Inferior parietal cortex (tissue), 1 donor: ENCODE measurements at regions not wholly inside any gene's neighbourhood (a gene's known extent, or its start where the extent isn't known, plus 50 kb on each side); places are given as distances from the start of the nearest gene placed in this dataset.

Source experiments
- DNase-seq: peaks from one replicate; pipeline ENCODE4 v3.0.0-alpha.2; 2016; ENCODE audit errors: extremely low spot score

DNA sequence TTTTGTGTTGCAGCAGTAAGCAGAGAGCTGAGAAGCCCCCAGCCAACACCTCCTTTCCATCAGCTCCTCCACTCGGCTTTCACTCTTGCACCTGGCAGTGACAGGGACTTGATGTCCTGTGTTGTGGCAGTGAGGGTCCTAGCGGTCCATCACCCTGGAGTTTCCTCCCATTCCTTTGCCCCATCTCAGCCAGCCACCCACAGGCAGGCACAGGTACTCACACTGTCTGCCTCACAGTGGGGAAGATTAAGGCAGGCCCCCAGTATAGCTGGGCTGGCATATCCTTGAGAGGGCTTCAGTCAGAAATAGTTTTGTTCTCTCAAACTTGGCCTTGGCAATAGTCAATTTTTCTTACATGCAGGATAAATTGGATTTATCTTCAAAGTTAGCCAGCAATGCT lies 362.7 kb downstream of the GADD45G start:
- no peak for DNase-seq

DNA sequence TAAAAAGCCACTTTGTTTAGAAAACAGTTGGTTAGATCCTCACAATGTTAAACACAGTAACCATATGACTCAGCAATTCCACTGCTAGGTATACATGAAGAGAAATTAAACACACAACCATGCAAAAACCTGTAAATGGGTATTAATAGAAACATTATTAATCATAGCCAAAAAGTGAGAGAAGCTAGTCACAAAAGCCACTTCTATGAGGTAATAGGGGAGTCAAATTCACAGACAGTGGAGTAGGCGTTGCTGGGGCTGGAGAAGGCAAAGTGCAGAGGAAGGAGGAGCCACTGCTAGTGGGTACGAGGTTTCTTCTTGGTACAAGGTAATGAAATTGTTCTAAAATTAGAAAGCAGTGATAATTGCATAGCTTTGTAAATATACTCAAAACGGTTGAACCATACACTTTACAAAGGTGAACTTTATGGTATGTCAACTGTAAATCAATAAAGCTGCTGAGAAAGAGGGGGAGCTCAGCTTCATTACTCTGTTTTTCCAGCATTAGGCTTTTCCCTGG lies 364.4 kb downstream of the GADD45G start:
- no peak for DNase-seq

DNA sequence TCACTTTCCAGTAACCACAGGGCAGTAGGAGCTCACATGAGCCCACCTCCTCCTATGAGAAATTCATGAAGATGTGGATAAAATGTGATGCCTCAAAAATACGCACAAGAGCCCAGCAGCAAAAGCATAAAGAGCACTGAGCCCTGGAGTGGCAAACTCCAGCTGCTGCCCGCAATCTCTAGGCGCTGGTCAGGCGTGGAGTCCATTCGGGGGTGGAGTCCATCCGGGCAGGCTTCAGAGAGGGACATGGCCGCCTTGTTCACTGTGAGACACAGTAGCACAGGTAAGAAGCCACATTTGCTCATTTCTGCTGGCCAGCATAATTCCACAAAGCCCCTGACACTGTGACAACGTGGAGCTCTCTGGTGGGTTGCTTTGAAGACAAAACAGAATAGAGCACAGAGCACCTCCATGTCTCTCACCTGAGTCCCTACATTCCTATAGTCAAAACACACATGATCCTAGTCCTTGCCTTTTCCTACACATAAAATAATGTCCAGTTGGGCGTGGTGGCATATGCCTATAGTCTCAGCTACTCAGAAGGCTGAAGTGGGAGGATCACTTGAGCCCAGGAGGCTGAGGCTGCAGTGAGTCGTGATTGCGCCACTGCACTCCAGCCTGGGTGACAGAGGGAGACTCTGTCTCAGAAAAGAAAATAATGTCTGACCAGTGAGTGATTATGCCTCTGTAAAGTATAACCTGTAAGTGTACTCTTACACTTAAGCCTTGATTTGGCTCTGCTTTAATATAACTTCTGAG lies 365.2 kb downstream of the GADD45G start:
- no peak for DNase-seq

DNA sequence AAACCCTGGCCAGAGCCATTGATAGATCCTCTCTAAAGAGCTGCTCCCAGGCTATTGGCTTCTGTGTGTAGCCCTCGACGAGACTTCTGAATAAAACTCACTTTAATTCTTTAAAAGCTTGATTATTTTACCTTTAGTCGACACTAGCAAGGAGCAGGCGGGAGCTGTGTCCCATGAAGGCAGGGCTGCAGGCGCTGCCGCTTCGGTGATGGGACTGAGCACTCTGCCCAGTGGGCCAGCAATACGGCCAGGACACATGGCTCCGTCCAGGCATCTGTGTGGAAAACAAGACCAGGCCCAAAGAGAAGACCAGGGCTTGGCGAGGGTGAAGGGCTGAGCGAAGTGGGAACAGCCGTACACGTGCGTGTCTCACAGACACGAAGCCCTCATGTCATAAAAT lies 365.9 kb downstream of the GADD45G start:
- no peak for DNase-seq

DNA sequence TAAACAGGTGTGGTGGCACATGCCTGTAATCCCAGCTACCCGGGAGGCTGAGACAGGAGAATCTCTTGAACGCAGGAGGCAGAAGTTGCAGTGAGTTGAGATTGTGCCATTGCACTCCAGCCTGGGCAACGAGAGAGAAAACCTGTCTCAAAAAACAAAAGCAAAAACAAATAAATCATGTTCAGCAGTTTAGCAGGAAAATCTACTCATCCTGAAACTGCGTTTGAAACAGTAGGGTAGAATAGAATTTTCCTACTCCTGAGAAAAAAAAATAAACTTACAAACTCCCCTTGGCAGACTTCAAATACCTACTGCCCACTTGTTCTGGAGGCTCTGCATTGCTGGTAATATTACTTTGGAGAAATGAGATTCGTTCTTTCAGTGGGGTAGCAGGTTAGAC lies 367.7 kb downstream of the GADD45G start:
- no peak for DNase-seq

DNA sequence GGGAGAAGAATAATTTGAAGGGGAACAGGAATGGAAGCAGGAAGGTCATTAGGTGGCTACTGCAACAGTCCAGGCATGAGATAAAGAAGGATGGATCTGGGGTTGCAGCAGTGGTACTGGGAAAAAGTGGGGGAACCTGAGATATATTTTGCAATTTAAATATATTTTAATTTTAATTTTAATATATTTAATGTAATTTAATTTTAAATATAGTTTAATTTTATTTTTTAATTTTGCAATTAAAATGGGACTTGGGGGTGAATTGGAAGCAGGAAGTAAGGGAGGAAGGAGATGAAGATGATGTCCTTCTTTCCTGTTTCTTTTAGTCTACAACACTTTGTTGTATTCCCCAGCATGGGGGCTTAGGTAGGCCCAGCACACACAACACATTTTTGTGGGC lies 369.8 kb downstream of the GADD45G start:
- no peak for DNase-seq

DNA sequence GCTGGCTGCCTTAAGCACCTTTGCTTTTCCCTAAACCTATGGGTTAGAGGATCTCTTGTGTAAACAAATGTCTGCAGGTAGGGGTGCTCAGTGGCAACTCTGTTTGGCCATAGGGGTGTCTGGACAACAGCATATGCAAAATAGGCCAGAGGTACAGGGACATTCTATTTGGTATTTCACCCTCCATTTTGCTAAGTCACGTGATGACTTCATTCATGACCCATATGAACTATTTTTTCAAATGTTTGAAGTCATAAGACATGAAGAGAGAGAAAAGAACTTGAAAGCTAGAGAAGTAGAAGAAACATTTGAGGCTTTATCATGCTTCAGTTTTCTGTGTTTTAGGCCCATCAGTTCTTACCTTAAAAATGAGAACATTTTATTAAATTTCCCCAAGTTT lies 370.2 kb downstream of the GADD45G start:
- no peak for DNase-seq

DNA sequence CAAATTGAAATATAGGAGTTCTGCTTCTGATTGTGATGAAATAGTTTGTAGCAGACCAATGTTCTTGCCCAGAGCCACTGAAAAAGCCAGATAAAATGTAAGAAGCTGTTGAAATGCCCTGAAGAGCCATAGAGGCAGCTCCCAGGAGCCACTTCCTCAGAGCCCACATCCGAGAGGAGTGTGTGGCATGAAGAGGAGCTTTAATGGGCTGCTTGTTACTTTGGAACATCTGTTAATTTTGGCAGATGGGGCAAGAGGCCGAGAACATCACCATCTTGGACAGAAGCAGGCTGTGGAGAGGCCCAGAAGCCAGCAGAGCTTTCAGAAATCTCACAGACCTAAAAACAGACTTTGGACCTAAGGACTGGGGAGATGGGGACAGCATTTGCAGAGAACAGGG lies 370.8 kb downstream of the GADD45G start:
- no peak for DNase-seq

DNA sequence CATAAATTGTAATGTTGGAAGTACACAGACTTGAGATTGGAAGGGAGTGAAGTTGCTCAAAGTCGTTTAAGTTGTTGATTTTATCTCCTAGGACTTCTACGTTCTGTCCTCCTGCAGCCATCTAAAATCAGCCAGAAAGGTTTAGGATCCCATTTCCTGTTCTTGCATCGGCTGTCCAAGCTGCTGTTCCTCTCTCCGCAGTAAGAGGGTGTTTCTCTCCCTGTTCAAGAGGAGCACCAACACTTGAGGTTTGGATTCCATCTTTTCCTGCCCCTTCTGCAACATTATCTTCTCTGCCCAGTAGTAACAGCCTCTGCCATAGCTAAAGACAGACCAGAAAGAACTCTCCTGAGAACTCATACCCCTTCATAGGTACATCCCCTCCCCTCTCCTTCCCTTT lies 373.4 kb downstream of the GADD45G start:
- DNase-seq: no peak

DNA sequence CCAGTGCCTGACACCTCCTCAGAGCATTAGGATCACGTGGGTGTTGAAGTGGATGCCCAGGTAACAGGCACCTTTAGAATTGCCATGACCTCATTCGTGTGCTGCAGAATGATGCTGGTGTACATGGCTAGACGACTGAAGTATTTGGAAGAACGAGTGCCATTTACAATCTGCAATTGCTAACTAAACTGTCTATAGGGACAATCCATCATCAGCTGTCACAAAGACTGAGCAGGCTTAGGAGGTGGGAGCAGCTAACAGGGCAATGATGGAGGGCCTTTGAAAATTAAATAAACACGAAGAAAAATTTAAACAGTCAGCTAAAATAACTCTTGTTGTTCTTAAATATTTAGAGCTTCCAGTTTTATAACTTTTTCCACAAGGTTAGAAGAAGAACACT lies 375.8 kb downstream of the GADD45G start:
- no peak for DNase-seq

DNA sequence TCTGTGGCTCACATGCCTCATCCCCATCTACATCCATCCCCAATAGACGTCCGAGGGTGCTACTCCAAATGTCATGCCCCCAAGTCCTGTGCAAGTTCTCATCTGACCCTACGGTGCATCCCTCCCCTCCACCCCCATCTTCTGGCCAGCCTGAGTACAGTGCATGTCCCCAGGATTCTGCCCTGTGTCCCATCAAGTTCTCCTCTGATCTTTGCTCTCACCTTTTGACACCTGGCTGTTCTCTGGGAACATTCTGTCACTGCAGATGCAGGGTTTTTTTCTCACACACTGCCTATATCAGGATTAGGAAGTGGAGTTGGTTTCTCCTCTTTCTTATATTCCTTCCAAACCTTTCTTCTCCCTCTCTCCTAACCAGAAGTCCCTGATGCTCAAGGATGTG lies 377.2 kb downstream of the GADD45G start:
- DNase-seq: no peak

DNA sequence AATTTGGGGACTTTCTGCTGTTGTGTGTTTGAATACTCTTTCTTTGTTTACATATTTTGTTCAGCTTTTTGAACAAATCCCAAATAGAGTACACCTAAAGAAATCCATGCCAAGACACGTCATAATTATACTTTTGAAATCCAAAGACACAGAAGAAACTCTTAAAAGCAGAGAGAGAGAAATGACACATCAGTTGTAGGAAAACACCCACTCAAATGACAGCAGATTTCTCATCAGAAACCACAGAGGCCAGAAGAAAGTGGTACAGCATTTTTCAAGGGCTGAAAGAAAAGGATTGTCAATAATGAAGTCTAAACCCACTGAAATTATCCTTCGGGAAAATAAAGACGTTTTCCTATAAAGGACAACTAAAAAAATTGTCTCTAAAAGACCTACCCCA lies 378.6 kb downstream of the GADD45G start:
- no peak for DNase-seq

DNA sequence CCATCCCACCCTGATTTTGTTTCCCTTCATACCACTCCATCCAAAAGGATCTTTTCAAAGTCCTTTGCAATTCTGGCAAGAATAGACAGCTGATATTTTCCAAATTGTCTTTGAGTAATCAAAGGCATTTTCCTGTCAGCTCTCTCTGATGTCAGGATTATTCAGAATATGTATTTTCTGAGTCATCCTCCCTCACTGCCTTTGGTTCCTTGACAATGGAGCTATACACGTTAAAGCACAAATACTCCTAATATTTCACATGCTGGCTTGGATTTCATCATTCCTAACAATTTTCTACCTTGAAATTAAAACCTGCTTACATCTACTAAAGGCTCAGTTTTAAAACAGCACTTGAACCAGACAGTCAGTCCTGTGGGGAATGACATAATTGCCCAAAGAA lies 379.4 kb downstream of the GADD45G start:
- DNase-seq: no peak

DNA sequence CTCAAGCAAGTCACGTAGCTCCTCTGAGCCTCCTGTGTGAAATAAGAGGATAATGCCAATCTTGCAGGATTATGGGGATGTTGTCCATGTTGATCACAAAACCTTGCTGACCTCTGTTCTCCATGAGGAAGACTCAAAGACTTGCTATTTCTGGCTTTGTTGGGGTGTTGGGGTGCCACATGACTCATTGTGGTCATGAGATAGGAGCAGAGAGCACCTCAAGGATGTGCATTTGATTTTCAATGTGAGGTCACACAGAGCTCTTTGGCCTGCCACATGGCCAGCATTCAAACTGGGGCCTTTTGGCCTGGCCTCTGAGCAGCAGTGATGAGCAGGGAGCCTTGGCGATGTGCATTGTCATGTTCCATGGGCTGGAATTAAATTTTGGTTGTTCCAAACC lies 380.3 kb downstream of the GADD45G start:
- DNase-seq: no peak

DNA sequence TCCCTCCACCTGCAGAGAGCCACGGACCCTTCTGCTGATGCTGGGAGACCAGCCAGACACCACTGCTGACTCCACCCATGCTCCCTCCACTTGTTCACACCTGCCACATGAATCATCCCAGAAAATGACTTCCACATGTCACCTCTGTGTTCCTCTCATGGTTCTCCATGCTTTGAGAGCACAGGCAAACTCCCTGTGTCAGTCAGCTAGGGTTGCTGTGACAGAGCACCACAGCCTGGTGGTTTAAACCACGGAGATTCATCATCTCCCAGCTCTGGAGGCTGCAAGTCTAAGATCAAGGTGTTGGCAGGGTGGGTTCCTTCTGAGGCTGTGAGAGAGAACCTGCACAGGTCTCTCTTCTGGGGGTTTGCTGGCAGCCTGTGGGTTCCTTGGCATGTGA lies 381.4 kb downstream of the GADD45G start:
- DNase-seq: no peak

DNA sequence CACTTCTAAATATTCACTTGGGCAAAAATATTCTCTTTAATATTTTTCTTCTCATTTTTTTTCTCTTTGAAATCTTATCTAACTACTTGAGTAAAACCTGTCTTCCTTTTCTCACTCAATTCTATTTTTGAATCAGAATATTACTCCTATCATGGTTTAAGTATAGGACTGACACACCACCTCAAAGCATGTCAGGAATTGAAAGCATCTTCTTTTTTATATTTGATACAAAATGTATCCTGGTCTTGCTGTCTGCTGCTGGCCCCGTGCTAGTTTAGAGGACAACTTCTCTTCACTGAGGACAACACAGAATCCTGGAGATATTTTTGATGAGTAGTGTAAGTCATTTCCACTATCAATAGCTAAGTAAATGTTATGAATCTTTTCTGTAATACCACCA lies 383.6 kb downstream of the GADD45G start:
- DNase-seq: no peak

DNA sequence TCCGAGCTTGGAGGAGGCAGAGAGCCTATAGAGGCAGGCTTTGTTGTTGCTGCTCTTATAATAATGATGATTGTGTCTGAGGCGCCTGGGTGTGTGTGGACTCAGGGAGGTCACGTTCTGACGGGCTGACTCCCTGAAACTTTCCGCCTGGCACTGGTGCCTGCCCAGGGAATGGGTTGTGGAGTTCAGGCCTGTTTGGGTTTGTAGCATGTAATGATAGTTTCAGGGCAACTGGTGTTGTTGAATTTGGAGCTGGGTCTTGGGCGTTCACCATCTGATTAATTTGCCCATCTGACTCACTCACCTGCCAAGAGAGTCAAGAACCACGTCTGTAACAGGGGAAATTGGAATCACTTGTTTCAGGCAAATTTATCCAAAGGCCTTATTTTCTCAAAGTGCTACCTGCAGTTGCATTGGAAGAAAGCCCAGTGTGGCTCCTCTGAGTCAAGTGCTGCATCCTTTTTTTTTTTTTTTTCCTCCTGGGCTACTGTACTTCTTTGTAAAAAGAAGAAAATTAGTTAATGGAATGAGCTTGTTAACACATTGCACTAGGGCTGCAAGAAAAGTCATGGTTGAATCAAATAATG lies 386.5 kb downstream of the GADD45G start:
- DNase-seq: no peak

DNA sequence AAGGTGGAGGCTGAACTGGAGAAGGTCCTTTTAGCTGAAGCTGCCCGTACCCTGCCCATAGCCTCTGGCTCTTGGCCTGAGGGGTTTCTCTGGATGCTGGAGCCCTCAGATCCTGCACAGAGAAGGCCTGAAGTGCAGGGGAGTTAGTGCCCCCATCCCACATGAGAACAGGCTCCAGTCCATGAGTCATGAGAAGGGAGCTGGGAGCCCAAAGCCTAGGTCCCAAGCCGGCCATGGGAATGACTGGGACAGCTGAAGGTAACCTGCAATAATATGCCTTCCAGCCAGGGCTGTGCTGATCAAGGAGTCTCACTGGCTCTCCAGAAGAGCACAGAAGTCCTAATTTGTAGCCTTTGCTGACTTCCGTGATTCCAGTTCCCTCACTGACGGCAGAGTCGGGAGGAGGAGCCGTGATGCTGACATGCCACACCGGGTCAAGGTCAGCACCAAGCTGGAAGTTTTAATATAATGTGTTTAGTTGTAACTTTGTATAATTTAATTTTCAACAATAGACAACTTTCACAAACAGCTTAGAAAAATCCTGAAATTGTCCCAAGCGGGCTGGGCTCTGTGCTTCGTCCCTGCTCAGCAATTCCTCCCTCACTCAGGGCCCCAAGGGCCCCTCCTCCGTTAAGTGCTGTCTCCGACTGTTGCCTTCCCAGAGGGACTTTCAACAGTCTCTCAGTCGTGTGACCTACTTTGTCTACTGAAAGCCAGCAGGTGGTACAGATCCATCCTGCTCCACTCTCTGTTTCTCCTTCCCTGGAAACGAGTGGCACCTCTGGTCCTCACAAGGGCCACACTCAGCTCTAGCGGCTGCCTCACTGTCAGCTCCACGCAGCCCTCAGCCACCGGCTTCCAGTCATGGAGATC lies 387.8 kb downstream of the GADD45G start:
- no peak for DNase-seq

DNA sequence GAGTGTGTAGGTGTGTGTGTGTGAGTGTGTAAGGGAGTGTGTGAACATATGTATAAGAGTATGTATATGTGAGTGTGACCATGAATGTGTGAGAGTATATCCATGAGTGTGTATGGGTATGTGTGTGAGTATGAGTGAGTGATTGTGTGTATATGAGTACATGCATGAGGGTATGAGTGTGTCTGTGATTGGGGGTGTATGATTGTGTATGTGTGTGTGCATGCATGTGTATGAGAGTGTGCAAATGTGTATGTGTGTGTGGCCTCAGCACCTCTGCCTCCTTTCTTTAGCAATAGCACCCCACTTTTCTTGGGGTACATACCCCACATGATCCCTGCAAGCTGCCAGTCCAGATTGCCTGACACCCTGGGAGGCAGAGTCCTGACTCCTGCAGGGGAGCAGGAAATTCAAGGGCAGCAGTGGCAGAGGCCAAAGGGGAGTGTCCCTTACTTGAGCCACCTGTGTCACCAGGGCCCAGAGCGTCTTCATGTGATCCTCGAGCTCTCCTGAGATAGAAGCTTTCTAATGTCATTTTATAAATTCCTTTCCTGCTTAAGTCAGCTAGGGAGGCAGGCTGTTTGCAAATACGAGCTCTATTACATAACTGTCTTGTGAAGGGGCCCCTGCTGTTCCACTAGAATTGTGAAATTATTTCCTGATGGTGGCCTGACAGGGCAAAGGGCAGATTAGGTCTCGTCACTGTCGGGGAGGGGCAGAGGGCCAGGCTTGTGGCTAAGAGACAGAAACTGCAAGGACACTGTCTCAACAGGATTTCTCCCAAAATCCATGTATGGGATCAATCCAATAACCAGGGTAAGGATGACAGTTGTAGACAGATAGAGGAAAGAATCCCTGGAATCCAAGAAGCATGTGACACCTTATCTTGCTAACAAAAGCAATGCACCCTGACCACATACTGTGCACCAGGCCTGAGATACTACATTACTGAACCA lies 389.1 kb downstream of the GADD45G start:
- no peak for DNase-seq

DNA sequence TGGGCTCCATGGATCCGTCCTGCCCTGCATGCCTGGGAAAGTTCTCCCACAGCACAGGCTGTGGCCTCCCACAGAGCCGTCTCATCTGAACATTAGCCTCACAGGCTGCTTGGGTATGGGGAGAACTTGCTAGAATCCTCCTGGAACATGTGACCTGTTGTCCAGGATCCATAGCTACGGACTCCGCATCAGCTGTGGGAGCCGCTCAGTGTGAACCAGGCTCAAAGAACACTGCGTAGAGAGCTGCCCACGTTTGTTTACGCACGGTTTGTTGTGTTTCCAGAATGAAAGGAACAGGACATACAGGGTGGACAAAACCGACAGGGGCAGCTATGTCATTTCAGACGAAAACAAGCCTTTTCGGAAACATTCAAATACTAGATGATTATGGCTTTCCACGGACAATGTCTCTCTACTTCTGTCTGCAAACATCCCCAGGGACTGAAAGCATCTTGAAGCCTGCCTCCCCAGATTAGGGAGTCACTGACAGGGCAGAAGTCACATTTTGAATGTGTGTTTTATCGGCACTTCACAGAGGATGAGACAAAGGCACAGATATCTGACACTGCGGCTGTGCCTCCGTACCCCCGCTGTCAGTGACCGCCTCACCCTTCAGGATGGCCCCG lies 390.3 kb downstream of the GADD45G start:
- DNase-seq: no peak

DNA sequence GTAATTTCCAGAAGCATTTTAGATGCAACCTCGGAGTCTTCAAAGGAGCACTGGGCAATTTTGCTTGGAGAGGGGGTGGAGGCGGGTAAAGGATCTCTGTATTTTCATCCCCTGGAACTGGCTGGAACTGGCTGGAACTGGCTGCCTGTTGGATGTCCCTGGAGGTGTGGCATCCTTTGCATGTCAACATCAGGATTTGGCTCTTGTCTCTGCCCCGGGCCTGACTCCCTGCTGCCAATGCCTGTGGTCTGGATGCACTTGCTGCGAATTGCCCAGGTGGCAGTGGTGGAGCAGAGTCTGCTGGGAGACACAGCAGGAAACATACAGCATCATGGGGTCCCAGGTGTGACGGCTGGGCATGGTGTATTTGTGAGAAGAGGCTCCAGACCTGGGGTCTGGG lies 391.3 kb downstream of the GADD45G start:
- DNase-seq: no peak
